GM18508 (cell line): ENCODE measurements at regions not wholly inside any gene's neighbourhood (a gene's known extent, or its start where the extent isn't known, plus 50 kb on each side); places are given as distances from the start of the nearest gene placed in this dataset.
A peak's percentile ranks its signal among the peaks of the same experiment; 100 is the strongest.

ENCODE experiments used
- ATAC-seq: cut with Tn5 transposase; IDR thresholded peaks from one replicate; pipeline ENCODE4 v1.9.1; 2021; ENCODE audit warnings: moderate number of reproducible peaks; ENCODE audit not compliant: insufficient read depth, unreplicated experiment

- no peak for ATAC-seq
These were observed 54.2 kb downstream of the TMEM100 start for GRCh38 chr17:55668312-55668920.

- no peak for ATAC-seq
These were observed 55.9 kb downstream of the TMEM100 start for GRCh38 chr17:55666806-55667205.

GRCh38 chr17:55664287-55664686 lies 58.4 kb downstream of the TMEM100 start:
- peak; percentile 76 for ATAC-seq

GRCh38 chr17:55663400-55663799 lies 59.3 kb downstream of the TMEM100 start:
- no peak for ATAC-seq

GRCh38 chr17:55661963-55662834 lies 60.5 kb downstream of the TMEM100 start:
- ATAC-seq: no peak

GRCh38 chr17:55661256-55661758 lies 61.4 kb downstream of the TMEM100 start:
- ATAC-seq: no peak

- ATAC-seq: no peak
These were observed 62.3 kb downstream of the TMEM100 start for GRCh38 chr17:55660178-55660886.

- no peak for ATAC-seq
These were observed 63.0 kb downstream of the TMEM100 start for GRCh38 chr17:55659661-55660060.

- no peak for ATAC-seq
These were observed 66.9 kb downstream of the TMEM100 start for GRCh38 chr17:55655777-55656176.

- ATAC-seq: no peak
These were observed 67.8 kb downstream of the TMEM100 start for GRCh38 chr17:55654821-55655220.

- ATAC-seq: no peak
These were observed 68.6 kb downstream of the TMEM100 start for GRCh38 chr17:55654022-55654421.

- ATAC-seq: no peak
These were observed 69.8 kb downstream of the TMEM100 start for GRCh38 chr17:55652825-55653224.

GRCh38 chr17:55652114-55652823 lies 70.4 kb downstream of the TMEM100 start:
- ATAC-seq: no peak

- ATAC-seq: no peak
These were observed 72.6 kb downstream of the TMEM100 start for GRCh38 chr17:55649957-55650597.

GRCh38 chr17:55648086-55648485 lies 74.6 kb downstream of the TMEM100 start:
- ATAC-seq: no peak

- no peak for ATAC-seq
These were observed 77.3 kb downstream of the TMEM100 start for GRCh38 chr17:55645361-55645760.

- ATAC-seq: no peak
These were observed 78.3 kb downstream of the TMEM100 start for GRCh38 chr17:55644346-55644745.

GRCh38 chr17:55642741-55643140 lies 79.9 kb downstream of the TMEM100 start:
- ATAC-seq: no peak

- ATAC-seq: no peak
These were observed 81.0 kb downstream of the TMEM100 start for GRCh38 chr17:55641676-55642081.

GRCh38 chr17:55639096-55639495 lies 83.6 kb downstream of the TMEM100 start:
- ATAC-seq: no peak
